Activated naive CD8-positive, alpha-beta T cell treated with anti-CD3 and anti-CD28 coated beads for 36 hours (primary cell): ENCODE measurements at regions not wholly inside any gene's neighbourhood (a gene's known extent, or its start where the extent isn't known, plus 50 kb on each side); places are given as distances from the start of the nearest gene placed in this dataset.

Experiments used
- DNase-seq: peaks from one replicate; pipeline ENCODE4 v3.0.0; 2021
- H3K27ac Mint-ChIP-seq: one replicate; pipeline ENCODE4 v1.8.0; 2022; ENCODE audit warnings: mild to moderate bottlenecking, moderate library complexity, mixed read lengths
- H3K27me3 Mint-ChIP-seq: one replicate; pipeline ENCODE4 v1.8.0; 2022; ENCODE audit warnings: mild to moderate bottlenecking, mixed read lengths
- H3K36me3 Mint-ChIP-seq: one replicate; pipeline ENCODE4 v1.8.0; 2021; ENCODE audit warnings: mild to moderate bottlenecking, mixed read lengths
- H3K4me1 Mint-ChIP-seq: one replicate; pipeline ENCODE4 v1.8.0; 2021; ENCODE audit warnings: mixed read lengths
- H3K4me3 Mint-ChIP-seq: one replicate; pipeline ENCODE4 v1.8.0; 2022; ENCODE audit warnings: mild to moderate bottlenecking, moderate library complexity, mixed read lengths
- H3K9me3 Mint-ChIP-seq: one replicate; pipeline ENCODE4 v1.8.0; 2022; ENCODE audit warnings: mixed read lengths

DNA sequence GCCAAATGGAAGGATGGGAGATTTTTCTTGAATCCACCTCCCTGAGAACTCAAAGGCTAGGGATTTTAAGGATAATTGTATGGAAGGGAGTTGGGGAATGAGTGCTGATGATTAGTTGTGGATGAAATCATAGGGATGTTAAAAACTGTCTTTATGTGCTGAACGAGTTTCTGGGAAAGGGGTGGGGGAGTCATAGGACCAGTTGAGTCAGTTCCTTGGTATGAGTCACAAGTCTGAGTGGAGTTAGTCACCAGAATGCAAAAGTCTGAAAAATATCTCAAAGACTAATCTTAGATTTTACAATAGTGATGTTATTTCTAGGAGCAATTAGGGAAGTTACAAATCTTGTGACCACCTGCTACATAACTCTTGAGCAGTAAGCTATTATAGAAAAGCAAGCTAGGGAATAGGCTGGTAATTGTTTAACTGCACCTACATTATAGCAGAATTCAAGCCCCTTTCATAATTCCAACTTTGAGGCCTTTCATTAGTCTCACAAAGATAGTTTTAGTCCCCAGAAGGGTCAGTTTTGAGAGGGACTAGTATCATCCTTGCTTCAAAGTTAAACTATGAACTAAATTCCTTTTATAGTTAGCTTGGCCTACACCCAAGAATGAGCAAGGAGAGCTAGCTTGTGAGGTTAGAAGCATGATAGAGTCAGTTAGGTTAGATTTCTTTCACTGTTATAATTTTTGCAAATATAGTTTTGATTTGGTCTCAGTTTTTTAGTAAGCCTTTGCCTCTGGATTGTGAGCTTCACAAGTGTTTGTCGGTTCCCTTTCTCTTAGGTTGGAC, 668.0 kb downstream of the ETS1 start:
- H3K9me3 Mint-ChIP-seq: peaks cover 21% of the 10 kb centered on the region
- DNase-seq: no peak

DNA sequence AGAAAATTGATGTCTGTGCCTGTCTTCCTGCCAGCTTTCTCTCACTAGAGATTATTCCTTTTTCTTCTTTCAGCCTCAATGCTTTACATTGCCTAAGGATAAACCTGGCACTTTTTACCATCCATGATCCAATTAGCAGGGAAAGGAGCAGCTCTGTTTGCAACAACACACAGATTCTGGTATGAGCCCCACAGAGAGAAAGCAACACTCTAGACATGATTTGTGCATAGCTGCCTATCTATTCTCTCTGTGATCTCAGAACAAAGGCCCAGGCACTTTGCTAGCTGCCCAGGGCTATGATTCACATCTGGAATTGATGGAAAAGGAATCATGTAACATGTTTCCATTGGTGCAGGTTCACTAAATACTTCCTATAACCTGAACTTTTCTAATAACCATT, 685.0 kb downstream of the ETS1 start:
- H3K36me3 Mint-ChIP-seq: no peaks in the 10 kb centered on the region
- peaks cover 3% of the 10 kb centered on the region for H3K9me3 Mint-ChIP-seq
- H3K4me1 Mint-ChIP-seq: no peaks in the 10 kb centered on the region
- peaks cover 7% of the 10 kb centered on the region for H3K27me3 Mint-ChIP-seq
- DNase-seq: no peak
- no peak overlapping the region for H3K27ac Mint-ChIP-seq
- no peak overlapping the region for H3K4me3 Mint-ChIP-seq

More for the DNA sequence above, 668.0 kb downstream of the ETS1 start:
- H3K4me1 Mint-ChIP-seq: peaks cover 2% of the 10 kb centered on the region
- H3K27ac Mint-ChIP-seq: peak overlapping the region; percentile 14
- H3K27me3 Mint-ChIP-seq: peaks cover 37% of the 10 kb centered on the region
- H3K36me3 Mint-ChIP-seq: peaks cover 4% of the 10 kb centered on the region
- H3K4me3 Mint-ChIP-seq: no peak overlapping the region

DNA sequence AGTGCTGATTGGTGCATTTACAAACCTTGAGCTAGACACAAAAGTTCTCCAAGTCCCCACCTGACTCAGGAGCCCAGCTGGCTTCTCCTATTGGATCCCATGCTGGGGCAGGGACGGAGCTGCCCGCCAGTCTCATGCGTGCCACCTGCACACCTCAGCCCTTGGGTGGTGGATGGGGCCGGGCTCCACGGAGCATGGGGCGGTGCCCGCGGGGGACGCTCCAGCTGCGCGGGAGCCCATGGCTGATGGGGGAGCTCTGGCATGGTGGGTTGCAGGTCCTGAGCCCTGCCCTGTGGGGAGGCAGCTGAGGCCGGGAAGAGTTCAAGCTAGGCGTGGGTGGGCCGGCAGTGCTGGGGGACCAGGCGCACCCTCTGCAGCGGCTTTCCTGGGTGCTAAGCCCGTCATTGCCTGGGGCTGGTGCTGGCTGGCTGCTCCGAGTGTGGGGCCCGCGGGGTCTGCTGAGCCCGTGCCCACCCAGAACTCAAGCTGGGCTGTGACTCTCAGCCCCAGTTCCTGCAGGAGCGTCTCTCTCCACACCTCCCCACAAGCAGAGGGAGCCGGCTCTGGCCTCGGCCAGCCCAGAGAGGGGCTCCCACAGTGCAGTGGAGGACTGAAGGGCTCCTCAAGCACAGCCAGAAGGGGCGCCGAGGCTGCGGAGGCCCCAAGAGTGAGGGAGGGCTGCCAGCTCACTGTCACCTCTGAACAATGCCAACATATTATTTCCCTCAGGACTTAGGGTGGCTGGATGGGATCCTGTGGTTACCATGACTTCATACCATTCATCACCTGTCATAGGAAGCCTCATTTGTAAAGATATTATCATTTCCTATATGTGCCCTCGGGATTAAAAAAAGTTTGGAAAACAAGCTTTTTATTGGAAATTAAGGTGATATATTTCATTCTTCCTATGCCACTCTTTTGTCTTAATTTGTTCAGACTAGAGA, 688.7 kb downstream of the ETS1 start:
- DNase-seq: no peak
- peaks cover 3% of the 10 kb centered on the region for H3K9me3 Mint-ChIP-seq
- no peaks in the 10 kb centered on the region for H3K36me3 Mint-ChIP-seq
- H3K4me3 Mint-ChIP-seq: no peak overlapping the region
- no peaks in the 10 kb centered on the region for H3K27me3 Mint-ChIP-seq
- no peak overlapping the region for H3K27ac Mint-ChIP-seq
- H3K4me1 Mint-ChIP-seq: no peaks in the 10 kb centered on the region

DNA sequence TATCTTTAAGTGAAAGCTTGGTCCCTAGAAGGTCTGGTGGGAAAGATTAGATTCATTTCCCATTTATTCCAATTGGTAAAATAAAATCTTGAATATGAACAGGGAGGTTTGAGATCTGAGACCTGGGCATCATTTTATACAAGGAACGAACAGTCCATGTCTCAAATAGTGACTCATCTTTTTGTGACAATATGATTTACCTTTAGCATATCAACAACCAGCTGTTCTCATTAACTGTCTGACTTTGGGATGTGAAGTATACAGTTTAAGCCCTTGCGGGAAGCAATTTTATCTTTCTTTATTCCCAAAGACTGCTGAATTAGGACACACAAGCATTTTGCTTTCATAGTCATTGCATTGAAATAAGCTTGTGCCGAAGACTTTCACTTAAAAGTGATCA, 691.6 kb downstream of the ETS1 start:
- no peak for DNase-seq
- Mint-ChIP-seq H3K4me1 (no peaks in the 10 kb centered on the region), H3K9me3 (peaks cover 3% of the 10 kb centered on the region), H3K27me3 (peaks cover 3% of the 10 kb centered on the region), H3K36me3 (no peaks in the 10 kb centered on the region), H3K4me3 (no peak overlapping the region), H3K27ac (no peak overlapping the region)

DNA sequence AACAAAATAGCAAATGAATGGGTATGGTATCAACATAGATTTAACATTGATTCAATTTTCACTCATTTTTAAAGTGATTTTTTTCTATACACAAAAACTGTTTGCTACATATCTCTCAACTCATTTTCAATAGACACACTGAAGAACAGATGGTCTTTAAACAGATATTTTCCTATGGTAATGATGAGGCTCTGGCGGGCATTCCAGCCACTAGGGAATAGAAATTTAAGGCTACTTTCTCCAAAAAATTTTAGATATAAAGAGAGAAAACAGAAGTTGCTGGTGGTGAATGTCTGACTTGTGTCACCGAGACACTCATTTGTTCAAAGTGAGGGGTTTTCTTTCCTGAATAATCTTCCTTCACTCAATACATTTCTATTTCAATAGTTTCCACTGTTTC, 693.0 kb downstream of the ETS1 start:
- Mint-ChIP-seq H3K9me3 (peaks cover 3% of the 10 kb centered on the region), H3K27me3 (peaks cover 7% of the 10 kb centered on the region), H3K4me3 (no peak overlapping the region), H3K4me1 (no peaks in the 10 kb centered on the region), H3K36me3 (no peaks in the 10 kb centered on the region), H3K27ac (no peak overlapping the region)
- no peak for DNase-seq

DNA sequence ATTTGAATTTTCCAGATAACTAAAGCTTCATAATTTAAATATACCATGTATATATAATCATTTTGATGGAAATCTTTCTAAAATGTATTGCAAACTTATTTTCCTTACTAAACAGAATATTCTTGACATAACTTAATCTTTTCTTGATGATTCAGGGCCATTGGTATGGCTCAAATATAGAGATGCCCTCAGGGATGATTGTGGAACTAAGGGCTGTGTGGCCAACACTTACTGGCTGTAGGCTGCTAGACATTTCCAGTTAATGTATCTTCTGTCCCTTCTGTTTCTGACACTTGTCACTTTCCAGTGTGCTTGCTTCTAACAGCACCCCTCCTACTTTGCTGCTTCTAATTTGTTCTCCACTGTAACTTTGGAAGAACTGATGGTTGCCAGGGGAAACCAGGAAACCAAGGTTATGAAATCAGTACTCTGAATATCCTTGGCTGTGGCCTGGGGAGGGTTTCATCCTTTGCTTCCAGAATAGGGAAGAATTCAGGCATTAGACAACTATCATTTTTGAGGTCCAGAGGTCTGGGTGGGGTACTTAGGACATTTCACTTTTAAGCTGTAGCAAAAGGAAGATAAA, 697.2 kb downstream of the ETS1 start:
- DNase-seq: no peak
- Mint-ChIP-seq H3K4me1 (no peaks in the 10 kb centered on the region), H3K9me3 (peaks cover 6% of the 10 kb centered on the region), H3K36me3 (no peaks in the 10 kb centered on the region), H3K27me3 (peaks cover 7% of the 10 kb centered on the region), H3K4me3 (no peak overlapping the region), H3K27ac (no peak overlapping the region)

DNA sequence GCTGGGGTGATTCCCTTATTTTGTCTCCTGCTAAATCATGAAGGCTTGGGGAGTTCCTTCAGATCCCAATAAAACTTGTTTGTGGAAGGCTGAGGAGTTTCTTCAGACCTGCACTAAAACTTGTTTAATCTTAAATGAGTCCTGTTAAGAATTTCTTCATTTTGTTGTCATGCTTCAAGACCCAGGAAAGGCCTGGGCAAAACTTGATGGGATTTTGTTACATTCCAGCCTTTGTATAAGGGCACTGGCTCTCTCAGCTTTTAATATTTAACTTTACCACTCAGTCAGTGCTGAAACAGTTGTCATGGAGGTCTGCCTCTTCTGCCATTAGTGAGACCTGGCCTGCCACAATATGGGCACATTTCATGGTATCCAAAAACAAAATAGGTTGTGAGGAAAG, 699.0 kb downstream of the ETS1 start:
- no peaks in the 10 kb centered on the region for H3K4me1 Mint-ChIP-seq
- no peak overlapping the region for H3K4me3 Mint-ChIP-seq
- no peaks in the 10 kb centered on the region for H3K36me3 Mint-ChIP-seq
- peaks cover 7% of the 10 kb centered on the region for H3K27me3 Mint-ChIP-seq
- DNase-seq: no peak
- peaks cover 10% of the 10 kb centered on the region for H3K9me3 Mint-ChIP-seq
- H3K27ac Mint-ChIP-seq: no peak overlapping the region

DNA sequence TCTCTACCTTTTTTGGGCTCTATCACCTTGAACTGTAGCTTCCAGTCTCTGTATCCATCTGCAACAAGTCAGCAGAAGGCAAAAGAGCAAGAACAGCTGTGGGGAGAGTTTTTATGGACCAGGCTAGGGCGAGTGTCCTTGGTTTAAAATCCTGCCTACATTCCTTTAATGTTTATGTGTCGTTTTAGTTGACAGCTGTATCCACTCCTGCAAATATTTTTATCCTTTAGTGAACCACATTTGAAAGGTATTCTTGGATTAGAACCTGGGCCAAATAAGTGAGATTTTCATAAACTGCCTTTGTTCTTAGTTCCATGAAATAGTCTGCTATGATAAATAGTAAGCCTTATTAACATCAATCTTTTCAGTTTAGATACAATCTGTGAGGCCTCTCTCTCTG, 712.2 kb downstream of the ETS1 start:
- no peaks in the 10 kb centered on the region for H3K36me3 Mint-ChIP-seq
- H3K27ac Mint-ChIP-seq: no peak overlapping the region
- H3K9me3 Mint-ChIP-seq: no peaks in the 10 kb centered on the region
- H3K4me3 Mint-ChIP-seq: no peak overlapping the region
- no peaks in the 10 kb centered on the region for H3K4me1 Mint-ChIP-seq
- peaks cover 22% of the 10 kb centered on the region for H3K27me3 Mint-ChIP-seq
- no peak for DNase-seq

DNA sequence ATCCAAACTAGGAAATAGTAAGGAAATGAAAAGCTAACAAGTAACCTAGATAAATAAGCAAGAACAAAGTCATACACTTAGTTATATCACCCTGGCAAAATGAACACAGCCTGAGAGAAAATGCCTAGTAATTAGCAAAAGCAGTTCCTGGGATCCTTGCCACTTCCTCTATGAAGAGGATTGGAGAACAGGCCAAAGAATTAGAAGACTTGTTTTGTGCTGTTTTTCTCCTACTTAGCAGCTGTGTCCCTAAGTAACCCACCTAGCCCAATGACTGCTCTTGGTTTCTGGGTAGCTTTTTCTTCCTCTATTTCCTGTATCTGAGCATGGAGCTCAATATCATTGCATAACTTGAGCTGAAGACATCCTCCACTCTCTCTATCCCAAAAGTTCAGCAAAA, 713.9 kb downstream of the ETS1 start:
- Mint-ChIP-seq H3K4me3 (no peak overlapping the region), H3K4me1 (no peaks in the 10 kb centered on the region), H3K27me3 (peaks cover 19% of the 10 kb centered on the region), H3K36me3 (no peaks in the 10 kb centered on the region), H3K27ac (no peak overlapping the region), H3K9me3 (no peaks in the 10 kb centered on the region)
- no peak for DNase-seq

DNA sequence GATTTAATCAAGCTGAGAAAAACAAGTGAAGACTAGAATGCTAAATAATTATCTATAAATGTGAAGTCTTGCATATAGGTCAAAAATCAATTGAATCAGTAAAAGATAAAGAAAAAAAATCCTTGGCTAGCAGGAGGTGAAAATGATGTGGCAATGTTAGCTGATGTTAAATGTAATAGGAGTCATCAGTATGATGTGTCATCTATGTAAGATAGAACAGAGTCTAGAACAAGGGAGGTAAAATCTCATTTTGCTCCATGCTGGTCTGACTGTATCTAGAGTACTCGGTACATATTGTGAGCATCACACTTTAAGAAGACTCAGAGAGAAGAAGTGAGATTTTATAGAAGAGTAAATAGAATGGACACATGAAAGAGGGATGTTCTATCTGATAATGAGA, 721.2 kb downstream of the ETS1 start:
- Mint-ChIP-seq H3K36me3 (no peaks in the 10 kb centered on the region), H3K4me3 (no peak overlapping the region), H3K27ac (no peak overlapping the region), H3K9me3 (no peaks in the 10 kb centered on the region), H3K4me1 (no peaks in the 10 kb centered on the region), H3K27me3 (peaks cover 24% of the 10 kb centered on the region)
- DNase-seq: no peak

DNA sequence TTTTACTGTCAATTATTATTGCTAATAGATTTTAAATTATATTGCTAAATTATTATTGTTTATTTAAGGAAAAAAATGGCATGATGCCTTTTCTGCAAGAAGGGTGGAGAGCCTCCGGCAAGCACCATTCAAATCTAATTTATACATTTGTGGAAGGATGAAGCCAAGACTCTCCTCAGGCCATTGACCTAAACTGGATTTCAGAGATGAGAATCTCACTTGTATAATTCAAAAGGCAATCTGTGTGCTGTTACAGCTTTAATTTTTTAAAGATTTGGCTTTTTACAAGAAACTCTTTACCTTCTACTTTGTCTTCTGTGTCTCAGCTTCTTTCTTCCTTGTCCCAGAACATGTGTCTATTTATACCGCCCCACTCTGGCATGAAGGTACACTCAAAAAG, 722.5 kb downstream of the ETS1 start:
- H3K27ac Mint-ChIP-seq: no peak overlapping the region
- no peaks in the 10 kb centered on the region for H3K36me3 Mint-ChIP-seq
- H3K9me3 Mint-ChIP-seq: no peaks in the 10 kb centered on the region
- DNase-seq: no peak
- peaks cover 24% of the 10 kb centered on the region for H3K27me3 Mint-ChIP-seq
- H3K4me1 Mint-ChIP-seq: no peaks in the 10 kb centered on the region
- no peak overlapping the region for H3K4me3 Mint-ChIP-seq

DNA sequence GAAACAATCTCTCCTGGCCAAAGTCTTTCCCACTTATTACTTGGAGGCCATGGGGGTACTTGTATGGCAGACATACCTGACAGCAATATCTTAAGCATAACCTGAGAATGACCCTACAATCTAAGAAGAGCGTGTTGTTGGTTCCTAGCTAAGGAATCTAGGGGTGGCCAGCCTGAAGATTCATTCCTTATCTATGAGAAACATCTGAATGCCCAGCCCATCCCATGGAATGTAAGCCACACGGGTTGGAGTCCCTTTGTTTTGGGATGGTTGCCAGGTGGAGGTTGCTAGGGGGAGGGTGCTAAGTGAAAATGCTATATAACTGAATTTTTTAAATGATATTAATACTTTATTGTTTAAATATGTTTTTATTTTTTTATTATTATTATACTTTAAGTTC, 725.0 kb downstream of the ETS1 start:
- H3K9me3 Mint-ChIP-seq: no peaks in the 10 kb centered on the region
- H3K4me3 Mint-ChIP-seq: no peak overlapping the region
- H3K36me3 Mint-ChIP-seq: no peaks in the 10 kb centered on the region
- peaks cover 33% of the 10 kb centered on the region for H3K27me3 Mint-ChIP-seq
- no peak for DNase-seq
- H3K27ac Mint-ChIP-seq: no peak overlapping the region
- no peaks in the 10 kb centered on the region for H3K4me1 Mint-ChIP-seq

DNA sequence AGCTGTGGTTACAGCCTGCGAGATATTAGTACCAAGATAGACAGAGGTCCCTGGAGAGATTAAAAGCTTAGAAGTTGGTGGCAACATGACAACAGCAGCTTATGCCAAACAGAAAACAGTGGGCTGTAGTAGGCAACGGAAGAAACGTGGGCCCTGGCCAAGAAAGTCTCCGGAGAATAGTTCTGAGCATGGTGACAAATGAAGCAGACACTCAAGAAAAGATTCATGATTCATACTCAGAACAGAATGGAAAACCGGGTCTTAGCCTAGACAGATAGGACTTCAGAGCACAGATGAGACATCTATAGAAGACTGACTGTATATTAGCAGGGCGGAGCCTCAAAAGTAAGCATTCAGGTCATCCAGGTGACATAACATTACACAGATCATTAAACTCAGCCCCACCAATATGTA, 727.4 kb downstream of the ETS1 start:
- Mint-ChIP-seq H3K36me3 (no peaks in the 10 kb centered on the region), H3K9me3 (no peaks in the 10 kb centered on the region), H3K4me3 (no peak overlapping the region), H3K4me1 (no peaks in the 10 kb centered on the region), H3K27ac (no peak overlapping the region), H3K27me3 (peaks cover 34% of the 10 kb centered on the region)
- no peak for DNase-seq

DNA sequence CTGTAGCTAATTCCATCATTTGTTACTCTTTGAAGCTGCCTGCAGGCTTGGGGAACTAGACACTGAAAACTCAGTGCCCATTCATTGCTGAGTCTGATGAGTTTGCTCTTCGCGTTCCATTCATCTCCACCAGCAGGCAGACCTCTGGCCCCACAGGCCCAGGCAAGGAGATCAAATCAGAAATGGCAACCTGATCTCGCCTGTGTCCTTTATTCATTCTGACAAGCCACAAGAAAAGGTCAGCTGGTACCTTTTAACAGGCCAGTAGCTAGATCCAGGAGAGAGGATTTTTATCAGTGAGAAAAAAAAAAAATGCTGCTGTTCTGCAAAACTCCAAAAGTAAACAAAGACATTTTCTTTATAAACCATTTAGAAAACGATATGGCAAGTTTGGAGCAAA, 742.5 kb downstream of the ETS1 start:
- Mint-ChIP-seq H3K4me3 (no peak overlapping the region), H3K27ac (no peak overlapping the region), H3K27me3 (peaks cover 11% of the 10 kb centered on the region), H3K4me1 (no peaks in the 10 kb centered on the region), H3K36me3 (no peaks in the 10 kb centered on the region), H3K9me3 (no peaks in the 10 kb centered on the region)
- DNase-seq: no peak
